SU-DHL-6 (cell line): ENCODE measurements at regions not wholly inside any gene's neighbourhood (a gene's known extent, or its start where the extent isn't known, plus 50 kb on each side); places are given as distances from the start of the nearest gene placed in this dataset.

Source experiments
- H2AFZ ChIP-seq: fragments of 200-600 bp; sonication (generic); 2 replicates; pipeline ENCODE4 v1.6.1; 2014; ENCODE audit warnings: low read depth, mild to moderate bottlenecking, moderate library complexity, mixed read lengths, antibody characterized with exemption, low read length; ENCODE audit not compliant: severe bottlenecking
- H3F3A ChIP-seq: fragments of 200-600 bp; shearing (Covaris generic); 2 replicates; pipeline ENCODE4 v1.6.0; 2016; ENCODE audit warnings: antibody characterized with exemption, mild to moderate bottlenecking; ENCODE audit not compliant: insufficient read depth
- H3K27ac ChIP-seq: fragments of 200-600 bp; sonication (generic); 2 replicates; pipeline ENCODE4 v1.5.1; 2016; ENCODE audit warnings: low read depth, mild to moderate bottlenecking, low read length, moderate library complexity, mixed read lengths
- H3K27me3 ChIP-seq: fragments of 200-600 bp; sonication (generic), shearing (Covaris generic); 2 replicates; pipeline ENCODE4 v1.6.0; 2014; ENCODE audit warnings: mild to moderate bottlenecking, low read length
- H3K36me3 ChIP-seq: fragments of 200-600 bp; sonication (generic); 2 replicates; pipeline ENCODE4 v1.6.1; 2014; ENCODE audit warnings: mild to moderate bottlenecking, low read length, mixed read lengths
- H3K4me2 ChIP-seq: fragments of 300-600, 200-600 bp; shearing (Covaris generic), sonication (generic); 2 replicates; pipeline ENCODE4 v1.6.0; 2014; ENCODE audit warnings: low read length, low read depth, mild to moderate bottlenecking; ENCODE audit not compliant: poor library complexity, severe bottlenecking
- H3K4me3 ChIP-seq: fragments of 200-600 bp; sonication (generic); 2 replicates; pipeline ENCODE4 v1.5.1; 2014; ENCODE audit warnings: antibody characterized with exemption, low read length, mild to moderate bottlenecking, mixed read lengths; ENCODE audit not compliant: insufficient read depth, poor library complexity, severe bottlenecking
- H3K79me2 ChIP-seq: fragments of 200-600 bp; sonication (generic); 2 replicates; pipeline ENCODE4 v1.6.1; 2014; ENCODE audit warnings: mild to moderate bottlenecking, low read length, moderate library complexity; ENCODE audit not compliant: insufficient read depth
- H3K9ac ChIP-seq: fragments of 200-600 bp; sonication (generic); 2 replicates; pipeline ENCODE4 v1.7.0; 2014; ENCODE audit warnings: mild to moderate bottlenecking, low read length
- H3K9me2 ChIP-seq: fragments of 200-600 bp; sonication (generic); replicated peaks from 2 replicates; pipeline ENCODE4 v1.6.1; 2014; ENCODE audit warnings: low read length; ENCODE audit not compliant: insufficient read depth
- H3K9me3 ChIP-seq: fragments of 200-600 bp; sonication (generic); 2 replicates; pipeline ENCODE4 v1.6.1; 2014; ENCODE audit warnings: low read length, mixed read lengths; ENCODE audit not compliant: insufficient read depth
- H4K20me1 ChIP-seq: fragments of 200-600 bp; sonication (generic); 2 replicates; pipeline ENCODE4 v1.6.1; 2014; ENCODE audit warnings: low read depth, mild to moderate bottlenecking, antibody characterized with exemption, low read length, moderate library complexity, mixed read lengths
- EZH2phosphoT487 ChIP-seq: fragments of 200-600 bp; sonication (generic), shearing (Covaris generic); conservative IDR thresholded peaks from 2 replicates; pipeline ENCODE4 v1.6.1; 2018; ENCODE audit warnings: mild to moderate bottlenecking, antibody characterized with exemption, low read length, moderate library complexity, mixed read lengths
- TF ChIP-seq, protein P1 (sequence below): fragments of 200-600 bp; sonication (generic); IDR thresholded peaks from one replicate; pipeline ENCODE4 v1.5.1; 2017; ENCODE audit warnings: antibody characterized with exemption, mild to moderate bottlenecking, low read length, moderate library complexity; ENCODE audit not compliant: insufficient read depth, poor library complexity, severe bottlenecking

DNA sequence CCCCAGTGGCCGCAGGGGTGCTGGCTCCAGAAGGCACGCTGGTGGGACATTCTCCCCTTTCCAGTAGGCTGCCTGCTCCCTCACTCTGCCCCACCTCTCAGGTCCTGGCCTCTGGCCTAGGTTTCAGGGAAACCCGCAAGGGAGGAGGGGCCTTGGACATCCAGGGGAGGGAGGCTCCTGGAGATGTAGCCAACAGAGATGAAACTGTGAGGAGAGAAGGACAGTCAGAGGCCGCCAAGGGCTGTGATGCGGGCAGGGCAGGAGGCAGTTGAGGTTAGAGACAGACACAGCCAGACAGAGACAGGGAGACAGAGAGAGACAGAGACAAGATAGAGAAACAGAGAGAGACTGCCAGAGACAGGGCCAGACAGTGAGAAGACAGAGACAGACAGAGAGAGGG is 127.7 kb downstream of the UQCRFS1 start:
- TF ChIP-seq EZH2phosphoT487: no peak
- TF ChIP-seq, protein P1, sequence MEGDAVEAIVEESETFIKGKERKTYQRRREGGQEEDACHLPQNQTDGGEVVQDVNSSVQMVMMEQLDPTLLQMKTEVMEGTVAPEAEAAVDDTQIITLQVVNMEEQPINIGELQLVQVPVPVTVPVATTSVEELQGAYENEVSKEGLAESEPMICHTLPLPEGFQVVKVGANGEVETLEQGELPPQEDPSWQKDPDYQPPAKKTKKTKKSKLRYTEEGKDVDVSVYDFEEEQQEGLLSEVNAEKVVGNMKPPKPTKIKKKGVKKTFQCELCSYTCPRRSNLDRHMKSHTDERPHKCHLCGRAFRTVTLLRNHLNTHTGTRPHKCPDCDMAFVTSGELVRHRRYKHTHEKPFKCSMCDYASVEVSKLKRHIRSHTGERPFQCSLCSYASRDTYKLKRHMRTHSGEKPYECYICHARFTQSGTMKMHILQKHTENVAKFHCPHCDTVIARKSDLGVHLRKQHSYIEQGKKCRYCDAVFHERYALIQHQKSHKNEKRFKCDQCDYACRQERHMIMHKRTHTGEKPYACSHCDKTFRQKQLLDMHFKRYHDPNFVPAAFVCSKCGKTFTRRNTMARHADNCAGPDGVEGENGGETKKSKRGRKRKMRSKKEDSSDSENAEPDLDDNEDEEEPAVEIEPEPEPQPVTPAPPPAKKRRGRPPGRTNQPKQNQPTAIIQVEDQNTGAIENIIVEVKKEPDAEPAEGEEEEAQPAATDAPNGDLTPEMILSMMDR: no peak
- H4K20me1 ChIP-seq: no peaks in the 10 kb centered on the region
- H3K27me3 ChIP-seq: no peaks in the 10 kb centered on the region; the same call in 1 of the 2 replicates
- H3K9me2 ChIP-seq: no peaks in the 10 kb centered on the region
- H3F3A ChIP-seq: no peaks in the 10 kb centered on the region
- no peak overlapping the region for H3K27ac ChIP-seq
- H3K36me3 ChIP-seq: no peaks in the 10 kb centered on the region
- no peak overlapping the region for H3K4me3 ChIP-seq
- no peaks in the 10 kb centered on the region for H3K79me2 ChIP-seq
- no peak overlapping the region for H2AFZ ChIP-seq
- H3K9ac ChIP-seq: no peak overlapping the region
- no peak overlapping the region for H3K4me2 ChIP-seq
- H3K9me3 ChIP-seq: no peaks in the 10 kb centered on the region

GRCh38 chr19:29084266-29084665 is 128.7 kb downstream of the UQCRFS1 start:
- Histone ChIP-seq H3F3A (no peaks in the 10 kb centered on the region), H3K36me3 (no peaks in the 10 kb centered on the region), H3K4me3 (no peak overlapping the region), H3K4me2 (no peak overlapping the region), H3K9ac (no peak overlapping the region), H3K9me2 (no peaks in the 10 kb centered on the region), H3K27ac (no peak overlapping the region), H2AFZ (no peak overlapping the region), H4K20me1 (no peaks in the 10 kb centered on the region), H3K79me2 (no peaks in the 10 kb centered on the region), H3K27me3 (no peaks in the 10 kb centered on the region; the same call in 1 of the 2 replicates), H3K9me3 (no peaks in the 10 kb centered on the region)
- TF ChIP-seq EZH2phosphoT487: no peak
- TF ChIP-seq, protein P1: peak; percentile 40

DNA sequence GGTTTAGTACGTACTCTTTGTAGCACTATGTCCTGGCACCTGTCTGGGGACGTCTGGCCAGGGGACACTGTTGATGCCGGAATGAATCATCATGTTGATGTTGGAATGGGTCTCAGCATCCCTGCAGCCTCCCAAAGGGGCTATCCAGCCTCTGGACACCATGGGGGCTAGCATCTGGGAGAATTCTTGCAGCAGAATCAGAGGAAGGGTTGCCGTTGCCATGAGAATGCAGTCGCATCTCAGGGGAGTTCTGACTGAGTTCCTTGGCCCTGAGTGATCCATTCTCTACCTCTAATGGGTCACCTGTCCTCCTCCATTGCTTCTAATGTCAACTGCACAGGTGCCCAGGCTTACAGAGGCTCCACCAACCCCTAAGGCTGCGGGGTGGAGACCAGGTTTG is 129.1 kb downstream of the UQCRFS1 start:
- no peaks in the 10 kb centered on the region for H3K36me3 ChIP-seq
- no peaks in the 10 kb centered on the region for H3K9me2 ChIP-seq
- no peak overlapping the region for H3K4me3 ChIP-seq
- H3K9ac ChIP-seq: no peak overlapping the region
- no peaks in the 10 kb centered on the region for H3K79me2 ChIP-seq
- H3K27ac ChIP-seq: no peak overlapping the region
- TF ChIP-seq EZH2phosphoT487: no peak
- TF ChIP-seq, protein P1: no peak
- H3K9me3 ChIP-seq: no peaks in the 10 kb centered on the region
- H4K20me1 ChIP-seq: no peaks in the 10 kb centered on the region
- no peak overlapping the region for H2AFZ ChIP-seq
- H3K4me2 ChIP-seq: no peak overlapping the region
- no peaks in the 10 kb centered on the region for H3K27me3 ChIP-seq
- no peaks in the 10 kb centered on the region for H3F3A ChIP-seq
